ENCODE measurements at regions not wholly inside any gene's neighbourhood (a gene's known extent, or its start where the extent isn't known, plus 50 kb on each side); places are given as distances from the start of the nearest gene placed in this dataset.

GRCh38 chr12:14065616-14066015, 84.2 kb upstream of the GRIN2B start:
- Histone ChIP-seq H3K9me3 (no peaks in the 10 kb centered on the region), H3K27ac (no peak overlapping the region), H3K4me3 (no peak overlapping the region), H3K4me1 (no peaks in the 10 kb centered on the region), H3K36me3 (no peaks in the 10 kb centered on the region), H3K27me3 (ENCODE audit: low read depth) (no peaks in the 10 kb centered on the region)
- intact Hi-C loops (cut with DNase I) = no loop called here
- no peak for TF ChIP-seq CTCF (IDR thresholded peaks at IDR 0.05)
- ATAC-seq (no peak), DNase-seq (no peak)

- DNase-seq (no peak), ATAC-seq (no peak)
- no peak overlapping the region for H3K4me3 ChIP-seq
- H3K4me1 ChIP-seq = no peaks in the 10 kb centered on the region
- no peak overlapping the region for H3K27ac ChIP-seq
- intact Hi-C loops (cut with DNase I) = no loop called here
- no peaks in the 10 kb centered on the region for H3K27me3 ChIP-seq (ENCODE audit: low read depth)
- H3K36me3 ChIP-seq = no peaks in the 10 kb centered on the region
- no peak for TF ChIP-seq CTCF (IDR thresholded peaks at IDR 0.05)
- no peaks in the 10 kb centered on the region for H3K9me3 ChIP-seq
Measured at GRCh38 chr12:14066021-14066420, 84.6 kb upstream of the GRIN2B start.

- H3K4me1 ChIP-seq = no peaks in the 10 kb centered on the region
- TF ChIP-seq CTCF (IDR thresholded peaks at IDR 0.05) = no peak
- DNase-seq (no peak), ATAC-seq (no peak)
- no peaks in the 10 kb centered on the region for H3K9me3 ChIP-seq
- no peak overlapping the region for H3K27ac ChIP-seq
- no peaks in the 10 kb centered on the region for H3K36me3 ChIP-seq
- intact Hi-C loops (cut with DNase I) = no loop called here
- H3K4me3 ChIP-seq = no peak overlapping the region
- H3K27me3 ChIP-seq (ENCODE audit: low read depth) = no peaks in the 10 kb centered on the region
Measured at GRCh38 chr12:14068961-14069360, 87.6 kb upstream of the GRIN2B start.

- H3K9me3 ChIP-seq = peaks cover 6% of the 10 kb centered on the region
- DNase-seq (no peak), ATAC-seq (no peak)
- intact Hi-C loops (cut with DNase I) = no loop called here
- no peak for TF ChIP-seq CTCF (IDR thresholded peaks at IDR 0.05)
- no peaks in the 10 kb centered on the region for H3K4me1 ChIP-seq
- no peaks in the 10 kb centered on the region for H3K36me3 ChIP-seq
- H3K27me3 ChIP-seq (ENCODE audit: low read depth) = no peaks in the 10 kb centered on the region
- no peak overlapping the region for H3K27ac ChIP-seq
- H3K4me3 ChIP-seq = no peak overlapping the region
Measured at GRCh38 chr12:14071833-14072232, 90.4 kb upstream of the GRIN2B start.

- no peak for TF ChIP-seq CTCF (IDR thresholded peaks at IDR 0.05)
- H3K36me3 ChIP-seq = no peaks in the 10 kb centered on the region
- no peak overlapping the region for H3K27ac ChIP-seq
- peaks cover 11% of the 10 kb centered on the region for H3K9me3 ChIP-seq
- intact Hi-C loops (cut with DNase I) = no loop called here
- no peaks in the 10 kb centered on the region for H3K4me1 ChIP-seq
- no peak overlapping the region for H3K4me3 ChIP-seq
- ATAC-seq = peak in 1 of 2 donors; percentile 44
- no peak for DNase-seq
- H3K27me3 ChIP-seq (ENCODE audit: low read depth) = no peaks in the 10 kb centered on the region
Measured at GRCh38 chr12:14072987-14073386, 91.6 kb upstream of the GRIN2B start.
